DND-41 (cell line): ENCODE measurements at regions not wholly inside any gene's neighbourhood (a gene's known extent, or its start where the extent isn't known, plus 50 kb on each side); places are given as distances from the start of the nearest gene placed in this dataset.

ENCODE experiments used
- EZH2 ChIP-seq: IDR thresholded peaks from 3 replicates; pipeline ENCODE4 v1.6.1; 2012; ENCODE audit warnings: borderline replicate concordance, low read depth, mild to moderate bottlenecking, moderate library complexity, low read length, inconsistent platforms; ENCODE audit not compliant: severe bottlenecking
- TF ChIP-seq, protein P1 (sequence below): IDR thresholded peaks from 2 replicates; pipeline ENCODE4 v1.5.1; 2012; ENCODE audit warnings: borderline replicate concordance, low read length, moderate library complexity, mild to moderate bottlenecking; ENCODE audit not compliant: poor library complexity, severe bottlenecking; ENCODE audit errors: extremely low read depth

DNA sequence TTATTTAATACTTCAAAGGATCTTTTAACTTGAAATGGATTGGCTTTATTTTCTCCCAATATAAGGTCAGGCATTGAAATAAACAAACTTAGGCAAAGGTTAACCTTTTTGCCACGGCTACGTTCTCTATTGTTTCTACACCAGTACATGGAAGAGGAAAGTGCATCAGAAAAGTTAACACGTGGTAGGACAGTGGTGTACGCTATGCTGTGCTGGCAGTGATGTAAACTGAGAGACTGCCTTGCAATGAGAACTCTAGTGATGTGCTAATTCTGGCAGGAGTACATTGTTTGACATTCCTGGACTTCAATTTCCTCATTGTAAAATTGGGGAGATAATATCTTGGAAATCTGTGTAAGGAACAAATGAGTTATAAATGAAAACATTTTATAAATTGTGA is 208.2 kb downstream of the TMA16 start:
- TF ChIP-seq, protein P1, sequence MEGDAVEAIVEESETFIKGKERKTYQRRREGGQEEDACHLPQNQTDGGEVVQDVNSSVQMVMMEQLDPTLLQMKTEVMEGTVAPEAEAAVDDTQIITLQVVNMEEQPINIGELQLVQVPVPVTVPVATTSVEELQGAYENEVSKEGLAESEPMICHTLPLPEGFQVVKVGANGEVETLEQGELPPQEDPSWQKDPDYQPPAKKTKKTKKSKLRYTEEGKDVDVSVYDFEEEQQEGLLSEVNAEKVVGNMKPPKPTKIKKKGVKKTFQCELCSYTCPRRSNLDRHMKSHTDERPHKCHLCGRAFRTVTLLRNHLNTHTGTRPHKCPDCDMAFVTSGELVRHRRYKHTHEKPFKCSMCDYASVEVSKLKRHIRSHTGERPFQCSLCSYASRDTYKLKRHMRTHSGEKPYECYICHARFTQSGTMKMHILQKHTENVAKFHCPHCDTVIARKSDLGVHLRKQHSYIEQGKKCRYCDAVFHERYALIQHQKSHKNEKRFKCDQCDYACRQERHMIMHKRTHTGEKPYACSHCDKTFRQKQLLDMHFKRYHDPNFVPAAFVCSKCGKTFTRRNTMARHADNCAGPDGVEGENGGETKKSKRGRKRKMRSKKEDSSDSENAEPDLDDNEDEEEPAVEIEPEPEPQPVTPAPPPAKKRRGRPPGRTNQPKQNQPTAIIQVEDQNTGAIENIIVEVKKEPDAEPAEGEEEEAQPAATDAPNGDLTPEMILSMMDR, result no peak
- TF ChIP-seq EZH2, result no peak
